HepG2 (cell line): ENCODE measurements at regions not wholly inside any gene's neighbourhood (a gene's known extent, or its start where the extent isn't known, plus 50 kb on each side); places are given as distances from the start of the nearest gene placed in this dataset.

Experiments
- DR1 ChIP-seq: sonication (generic); formaldehyde crosslinking; IDR thresholded peaks from 2 replicates; pipeline ENCODE4 v1.8.0; 2021; ENCODE audit warnings: mild to moderate bottlenecking, missing genetic modification reagents, inconsistent platforms
- ZNF335 ChIP-seq: sonication (generic); formaldehyde crosslinking; IDR thresholded peaks from 2 replicates; pipeline ENCODE4 v1.4.0; 2020; ENCODE audit warnings: missing genetic modification reagents
- ZNF367 ChIP-seq: sonication (generic); formaldehyde crosslinking; IDR thresholded peaks from 2 replicates; pipeline ENCODE4 v1.4.0; 2020; ENCODE audit warnings: missing genetic modification reagents, borderline replicate concordance
- ZNF878 ChIP-seq: sonication (generic); formaldehyde crosslinking; IDR thresholded peaks from 2 replicates; pipeline ENCODE4 v1.8.1; 2023; ENCODE audit warnings: mild to moderate bottlenecking, missing genetic modification reagents, moderate library complexity
- TF ChIP-seq, protein P1 (sequence below): sonication (generic); formaldehyde crosslinking; IDR thresholded peaks from 2 replicates; pipeline ENCODE4 v1.5.0; 2020; ENCODE audit warnings: mild to moderate bottlenecking, missing genetic modification reagents
- TF ChIP-seq, protein P2 (sequence below): sonication (generic); formaldehyde crosslinking; IDR thresholded peaks from 2 replicates; pipeline ENCODE4 v1.4.0; 2020; ENCODE audit warnings: missing genetic modification reagents, borderline replicate concordance
- TF ChIP-seq, protein P3 (sequence below): IDR thresholded peaks from 2 replicates; pipeline ENCODE4 v1.6.1; 2016; ENCODE audit warnings: missing biosample characterization, missing genetic modification reagents, low read depth

DNA sequence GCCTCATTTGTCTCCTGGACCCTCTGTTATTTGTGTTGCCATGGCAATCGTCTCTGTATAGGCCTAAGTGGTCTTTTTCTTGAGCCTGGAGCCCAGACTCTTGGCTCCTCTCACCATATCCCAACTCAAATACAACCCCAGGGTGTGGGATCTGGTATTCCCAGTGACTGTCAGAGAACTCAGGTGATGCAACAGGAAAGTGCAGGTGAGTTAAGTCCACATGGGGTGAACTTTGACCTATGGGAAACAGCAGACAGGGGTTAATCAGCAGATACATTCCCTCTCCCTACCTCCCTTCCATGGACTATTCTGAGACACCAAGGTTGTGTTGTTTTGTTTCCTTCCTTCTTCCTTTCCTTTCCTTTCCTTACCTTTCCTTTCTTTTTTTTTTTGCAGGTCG, 130.9 kb upstream of the RPS6KA3 start (continued):
- TF ChIP-seq, protein P1, sequence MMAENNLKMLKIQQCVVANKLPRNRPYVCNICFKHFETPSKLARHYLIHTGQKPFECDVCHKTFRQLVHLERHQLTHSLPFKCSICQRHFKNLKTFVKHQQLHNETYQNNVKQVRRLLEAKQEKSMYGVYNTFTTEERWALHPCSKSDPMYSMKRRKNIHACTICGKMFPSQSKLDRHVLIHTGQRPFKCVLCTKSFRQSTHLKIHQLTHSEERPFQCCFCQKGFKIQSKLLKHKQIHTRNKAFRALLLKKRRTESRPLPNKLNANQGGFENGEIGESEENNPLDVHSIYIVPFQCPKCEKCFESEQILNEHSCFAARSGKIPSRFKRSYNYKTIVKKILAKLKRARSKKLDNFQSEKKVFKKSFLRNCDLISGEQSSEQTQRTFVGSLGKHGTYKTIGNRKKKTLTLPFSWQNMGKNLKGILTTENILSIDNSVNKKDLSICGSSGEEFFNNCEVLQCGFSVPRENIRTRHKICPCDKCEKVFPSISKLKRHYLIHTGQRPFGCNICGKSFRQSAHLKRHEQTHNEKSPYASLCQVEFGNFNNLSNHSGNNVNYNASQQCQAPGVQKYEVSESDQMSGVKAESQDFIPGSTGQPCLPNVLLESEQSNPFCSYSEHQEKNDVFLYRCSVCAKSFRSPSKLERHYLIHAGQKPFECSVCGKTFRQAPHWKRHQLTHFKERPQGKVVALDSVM: no peak
- TF ChIP-seq ZNF878 (CRISPR knock-in tag): no peak
- no peak for TF ChIP-seq ZNF335 (CRISPR knock-in tag)
- TF ChIP-seq, protein P2, sequence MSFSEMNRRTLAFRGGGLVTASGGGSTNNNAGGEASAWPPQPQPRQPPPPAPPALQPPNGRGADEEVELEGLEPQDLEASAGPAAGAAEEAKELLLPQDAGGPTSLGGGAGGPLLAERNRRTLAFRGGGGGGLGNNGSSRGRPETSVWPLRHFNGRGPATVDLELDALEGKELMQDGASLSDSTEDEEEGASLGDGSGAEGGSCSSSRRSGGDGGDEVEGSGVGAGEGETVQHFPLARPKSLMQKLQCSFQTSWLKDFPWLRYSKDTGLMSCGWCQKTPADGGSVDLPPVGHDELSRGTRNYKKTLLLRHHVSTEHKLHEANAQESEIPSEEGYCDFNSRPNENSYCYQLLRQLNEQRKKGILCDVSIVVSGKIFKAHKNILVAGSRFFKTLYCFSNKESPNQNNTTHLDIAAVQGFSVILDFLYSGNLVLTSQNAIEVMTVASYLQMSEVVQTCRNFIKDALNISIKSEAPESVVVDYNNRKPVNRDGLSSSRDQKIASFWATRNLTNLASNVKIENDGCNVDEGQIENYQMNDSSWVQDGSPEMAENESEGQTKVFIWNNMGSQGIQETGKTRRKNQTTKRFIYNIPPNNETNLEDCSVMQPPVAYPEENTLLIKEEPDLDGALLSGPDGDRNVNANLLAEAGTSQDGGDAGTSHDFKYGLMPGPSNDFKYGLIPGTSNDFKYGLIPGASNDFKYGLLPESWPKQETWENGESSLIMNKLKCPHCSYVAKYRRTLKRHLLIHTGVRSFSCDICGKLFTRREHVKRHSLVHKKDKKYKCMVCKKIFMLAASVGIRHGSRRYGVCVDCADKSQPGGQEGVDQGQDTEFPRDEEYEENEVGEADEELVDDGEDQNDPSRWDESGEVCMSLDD (CRISPR knock-in tag): no peak
- no peak for TF ChIP-seq ZNF367 (CRISPR knock-in tag)
- TF ChIP-seq, protein P3, sequence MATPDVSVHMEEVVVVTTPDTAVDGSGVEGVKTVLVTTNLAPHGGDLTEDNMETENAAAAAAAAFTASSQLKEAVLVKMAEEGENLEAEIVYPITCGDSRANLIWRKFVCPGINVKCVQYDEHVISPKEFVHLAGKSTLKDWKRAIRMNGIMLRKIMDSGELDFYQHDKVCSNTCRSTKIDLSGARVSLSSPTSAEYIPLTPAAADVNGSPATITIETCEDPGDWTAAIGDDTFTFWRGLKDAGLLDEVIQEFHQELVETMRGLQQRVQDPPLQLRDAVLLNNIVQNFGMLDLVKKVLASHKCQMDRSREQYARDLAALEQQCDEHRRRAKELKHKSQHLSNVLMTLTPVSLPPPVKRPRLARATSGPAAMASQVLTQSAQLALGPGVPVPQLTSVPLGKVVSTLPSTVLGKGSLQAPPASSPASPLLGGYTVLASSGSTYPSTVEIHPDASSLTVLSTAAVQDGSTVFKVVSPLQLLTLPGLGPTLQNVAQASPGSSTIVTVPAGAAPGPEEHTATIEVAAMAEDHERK (CRISPR knock-in tag): no peak
- no peak for TF ChIP-seq DR1 (CRISPR knock-in tag)
